GM12891 (cell line): ENCODE measurements at regions not wholly inside any gene's neighbourhood (a gene's known extent, or its start where the extent isn't known, plus 50 kb on each side); places are given as distances from the start of the nearest gene placed in this dataset.
"Not testable (repeated sequence)": the region's sequence is repeated elsewhere in the genome, so short reads cannot be mapped to it uniquely, and the experiment has no call there.

Source experiments
- DNase-seq: peaks from one replicate; pipeline ENCODE4 v3.0.0; 2011; ENCODE audit warnings: low spot score; ENCODE audit not compliant: insufficient read length
- FAIRE-seq: peaks from 2 replicates; lab custom pipeline; 2011; peaks lifted over from hg19 to GRCh38; lab: Jason Lieb, UNC
- PAX5 ChIP-seq: IDR thresholded peaks from 2 replicates; pipeline ENCODE4 v1.6.1; 2011; ENCODE audit warnings: low read length, moderate library complexity, mild to moderate bottlenecking; ENCODE audit not compliant: insufficient read depth, severe bottlenecking
- POLR2A ChIP-seq: IDR thresholded peaks from 2 replicates; pipeline ENCODE4 v1.6.1; 2011; ENCODE audit warnings: low read depth, low read length, control low read depth
- POLR2AphosphoS5 ChIP-seq: IDR thresholded peaks from 2 replicates; pipeline ENCODE4 v1.6.1; 2011; ENCODE audit warnings: low read depth, low read length, control low read depth
- POU2F2 ChIP-seq: IDR thresholded peaks from 2 replicates; pipeline ENCODE4 v1.6.1; 2011; ENCODE audit warnings: low read depth, mild to moderate bottlenecking, control low read depth, low read length, moderate library complexity
- SPI1 ChIP-seq: IDR thresholded peaks from 2 replicates; pipeline ENCODE4 v1.6.1; 2011; ENCODE audit warnings: low read depth, low read length, control low read depth
- TAF1 ChIP-seq: IDR thresholded peaks from 2 replicates; pipeline ENCODE4 v1.6.1; 2011; ENCODE audit warnings: low read depth, low read length, control low read depth

DNA sequence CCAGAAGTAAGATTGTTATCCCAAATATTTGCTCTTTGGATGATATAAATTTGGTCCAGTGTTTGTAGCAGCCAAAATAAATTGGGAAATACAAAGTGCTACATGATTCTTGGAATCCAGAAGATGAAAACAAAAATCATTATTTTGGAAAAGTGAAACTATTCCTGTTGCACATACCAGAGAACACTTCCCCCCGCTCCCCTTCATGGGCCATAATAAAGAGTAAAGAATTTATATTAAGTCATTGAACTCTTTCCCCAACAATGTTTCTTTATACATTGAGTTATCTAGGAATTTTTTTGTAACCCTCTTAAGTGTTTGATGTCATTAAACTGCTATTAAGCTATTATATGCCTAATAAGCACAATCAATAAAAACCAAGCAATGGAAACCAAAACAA is 490.4 kb upstream of the HS3ST5 start:
- FAIRE-seq = no peak
- TF ChIP-seq PAX5 (no peak), POU2F2 (no peak), SPI1 (no peak), TAF1 (no peak), POLR2A (no peak), POLR2AphosphoS5 (no peak)
- DNase-seq = no peak

DNA sequence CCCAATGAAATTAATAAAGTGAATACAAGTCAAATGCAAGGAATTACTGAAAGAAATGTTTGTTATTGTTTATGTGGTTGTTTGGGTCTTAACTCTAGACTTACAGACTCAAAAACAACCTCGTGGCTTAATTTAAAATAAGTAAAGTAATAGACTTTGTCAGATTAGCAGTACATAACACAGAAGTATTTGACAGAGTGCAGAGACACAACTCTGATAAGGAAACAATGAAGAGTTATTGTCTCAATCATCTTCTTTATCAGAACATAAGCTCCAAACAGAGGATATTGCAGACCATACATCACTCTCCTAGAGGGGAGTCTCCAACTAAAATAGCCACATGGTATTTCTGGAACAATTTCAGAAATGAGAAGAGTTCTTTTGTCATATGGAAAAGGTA is 487.7 kb upstream of the HS3ST5 start:
- DNase-seq = no peak
- TF ChIP-seq PAX5 = no peak
- TF ChIP-seq POLR2AphosphoS5 = no peak
- TF ChIP-seq TAF1 = no peak
- no peak for TF ChIP-seq SPI1
- no peak for TF ChIP-seq POLR2A
- TF ChIP-seq POU2F2 = no peak
- no peak for FAIRE-seq

DNA sequence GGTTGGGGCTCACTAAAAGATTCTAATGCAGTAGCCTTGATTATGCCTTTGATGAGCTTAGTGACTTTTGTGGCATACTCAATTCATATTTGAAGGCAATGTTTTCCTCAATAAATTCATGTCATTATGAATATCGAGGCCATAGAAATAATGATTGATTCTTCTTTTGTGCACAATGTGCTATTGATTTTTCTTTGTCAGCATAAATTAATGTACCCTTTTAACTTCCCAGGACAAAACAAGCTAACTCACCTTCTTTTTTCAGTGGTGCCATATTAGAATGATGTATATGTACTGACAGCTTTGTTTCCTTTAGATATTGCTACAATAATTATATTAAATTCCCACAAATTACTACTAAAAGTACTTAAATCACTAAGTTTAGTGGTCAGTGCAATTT is 484.3 kb upstream of the HS3ST5 start:
- FAIRE-seq (no peak), DNase-seq (no peak)
- no peak for TF ChIP-seq POU2F2
- no peak for TF ChIP-seq PAX5
- TF ChIP-seq POLR2A = no peak
- TF ChIP-seq SPI1 = no peak
- TF ChIP-seq POLR2AphosphoS5 = no peak
- no peak for TF ChIP-seq TAF1

DNA sequence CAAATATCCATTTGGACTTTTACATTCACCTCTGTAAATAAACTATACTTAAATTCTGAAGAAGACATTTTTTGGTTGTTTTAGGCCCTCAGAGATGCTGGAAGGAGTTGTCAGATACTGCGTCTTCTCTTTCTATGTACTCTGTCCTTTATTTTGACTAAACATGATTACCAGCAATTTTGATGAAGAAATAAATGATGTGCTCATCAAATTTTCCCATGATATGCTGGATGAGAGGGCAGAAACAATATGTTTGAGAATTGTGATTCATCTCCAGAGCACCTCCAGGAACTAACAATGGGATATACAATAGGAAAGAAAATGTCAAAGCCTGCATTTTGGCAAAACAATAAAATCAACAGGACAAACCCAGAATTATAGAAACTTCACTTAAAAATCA is 481.6 kb upstream of the HS3ST5 start:
- no peak for FAIRE-seq
- DNase-seq = no peak
- no peak for TF ChIP-seq PAX5
- no peak for TF ChIP-seq POU2F2
- no peak for TF ChIP-seq POLR2A
- no peak for TF ChIP-seq SPI1
- TF ChIP-seq POLR2AphosphoS5 = no peak

DNA sequence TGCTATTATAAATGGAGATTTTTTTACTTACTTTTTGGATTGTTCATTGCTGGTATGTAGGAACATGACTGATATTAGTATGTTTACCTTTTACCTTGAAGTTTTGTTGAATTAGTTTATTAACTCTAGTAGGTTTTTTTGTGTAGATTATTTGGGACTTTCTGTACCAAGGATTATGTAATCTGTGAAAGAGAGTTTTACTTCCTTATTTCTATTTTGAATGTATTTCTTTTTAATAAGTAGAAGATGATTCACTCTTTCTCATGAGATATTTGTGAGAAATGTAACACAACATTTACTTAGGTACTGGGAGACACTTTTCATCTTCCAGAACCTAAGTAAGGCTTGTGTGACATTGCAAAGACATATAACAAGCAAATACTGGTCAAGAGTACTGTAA is 473.9 kb upstream of the HS3ST5 start:
- TF ChIP-seq PAX5 (no peak), TAF1 (no peak), POLR2AphosphoS5 (no peak), SPI1 (no peak), POU2F2 (no peak), POLR2A (no peak)
- FAIRE-seq (no peak), DNase-seq (no peak)

DNA sequence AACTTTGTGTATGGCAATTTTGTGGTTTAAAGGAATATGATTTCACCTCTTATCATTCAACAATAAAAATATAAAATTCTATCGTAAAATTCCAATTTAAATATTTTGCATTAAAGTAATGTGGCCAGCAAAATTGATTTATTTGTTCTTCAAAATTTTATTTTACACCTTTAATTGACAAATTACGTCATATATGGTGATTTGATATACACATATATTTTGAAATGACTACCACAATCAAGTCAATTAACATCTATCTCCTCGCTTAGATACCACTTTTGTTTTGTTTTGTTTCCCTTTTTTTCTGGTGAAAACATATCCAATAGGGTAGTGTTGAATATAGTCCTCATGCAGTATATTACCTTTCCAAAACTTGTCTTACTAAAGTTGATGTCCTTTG is 467.6 kb upstream of the HS3ST5 start:
- FAIRE-seq (no peak), DNase-seq (no peak)
- TF ChIP-seq POLR2A (no peak), PAX5 (no peak), POU2F2 (no peak), TAF1 (no peak), SPI1 (no peak), POLR2AphosphoS5 (no peak)

DNA sequence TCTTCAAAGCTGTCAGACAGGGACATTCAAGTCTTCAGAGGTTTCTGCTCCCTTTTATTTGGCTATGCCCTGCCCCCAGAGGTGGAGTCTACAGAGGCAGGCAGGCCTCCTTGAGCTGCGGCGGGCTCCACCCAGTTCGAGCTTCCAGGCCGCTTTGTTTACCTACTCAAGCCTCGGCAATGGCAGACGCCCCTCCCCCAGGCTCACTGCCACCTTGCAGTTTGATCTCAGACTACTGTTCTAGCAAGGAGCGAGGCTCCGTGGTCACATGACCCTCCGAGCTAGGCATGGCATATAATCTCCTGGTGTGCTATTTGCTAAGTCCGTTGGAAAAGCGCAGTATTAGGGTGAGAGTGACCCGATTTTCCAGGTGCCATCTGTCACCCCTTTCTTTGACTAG is 462.6 kb upstream of the HS3ST5 start:
- DNase-seq, FAIRE-seq: not testable (repeated sequence)

DNA sequence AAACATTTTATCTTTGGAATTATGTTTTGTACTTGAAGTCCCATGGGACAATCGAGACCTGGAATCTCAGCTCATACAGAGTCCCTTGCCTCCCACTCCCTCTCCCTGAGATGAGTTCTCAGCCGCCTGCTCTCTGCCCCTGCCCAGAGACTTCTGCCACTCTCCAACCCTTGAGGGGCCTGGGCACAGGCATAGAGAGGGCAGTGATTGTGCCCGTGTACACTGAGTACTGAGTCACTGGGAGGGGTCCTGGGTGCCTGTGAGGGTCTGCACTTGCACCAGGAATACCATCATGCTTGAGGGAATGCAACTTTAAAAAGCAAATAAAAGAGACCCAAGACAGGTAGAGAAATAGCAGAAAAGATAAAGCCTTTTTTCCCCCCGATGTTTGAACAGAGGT is 453.8 kb upstream of the HS3ST5 start:
- FAIRE-seq (no peak), DNase-seq (no peak)
- no peak for TF ChIP-seq POLR2AphosphoS5
- TF ChIP-seq POU2F2 = no peak
- no peak for TF ChIP-seq SPI1
- TF ChIP-seq POLR2A = no peak
- TF ChIP-seq TAF1 = no peak

DNA sequence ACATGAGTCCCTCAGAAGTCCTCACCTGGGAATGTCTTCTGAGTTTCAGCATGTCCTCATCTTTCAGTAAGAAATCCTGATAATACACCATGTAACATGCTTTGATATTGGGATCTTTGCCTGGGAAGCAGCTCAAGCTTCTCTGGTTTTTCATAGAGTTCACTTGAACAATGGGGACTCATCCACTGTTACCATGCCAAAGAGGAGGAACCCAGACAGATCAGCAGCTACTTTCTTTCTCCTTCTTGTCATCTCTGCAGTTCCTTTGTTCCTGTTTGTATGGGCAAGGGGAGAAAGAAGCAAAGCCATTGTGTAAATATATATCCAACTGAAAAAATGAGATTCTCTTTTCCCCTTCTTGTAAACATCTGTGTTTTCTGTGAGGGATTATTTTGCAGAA is 450.6 kb upstream of the HS3ST5 start:
- no peak for TF ChIP-seq POLR2AphosphoS5
- no peak for TF ChIP-seq PAX5
- TF ChIP-seq TAF1 = no peak
- DNase-seq = no peak
- FAIRE-seq = no peak

DNA sequence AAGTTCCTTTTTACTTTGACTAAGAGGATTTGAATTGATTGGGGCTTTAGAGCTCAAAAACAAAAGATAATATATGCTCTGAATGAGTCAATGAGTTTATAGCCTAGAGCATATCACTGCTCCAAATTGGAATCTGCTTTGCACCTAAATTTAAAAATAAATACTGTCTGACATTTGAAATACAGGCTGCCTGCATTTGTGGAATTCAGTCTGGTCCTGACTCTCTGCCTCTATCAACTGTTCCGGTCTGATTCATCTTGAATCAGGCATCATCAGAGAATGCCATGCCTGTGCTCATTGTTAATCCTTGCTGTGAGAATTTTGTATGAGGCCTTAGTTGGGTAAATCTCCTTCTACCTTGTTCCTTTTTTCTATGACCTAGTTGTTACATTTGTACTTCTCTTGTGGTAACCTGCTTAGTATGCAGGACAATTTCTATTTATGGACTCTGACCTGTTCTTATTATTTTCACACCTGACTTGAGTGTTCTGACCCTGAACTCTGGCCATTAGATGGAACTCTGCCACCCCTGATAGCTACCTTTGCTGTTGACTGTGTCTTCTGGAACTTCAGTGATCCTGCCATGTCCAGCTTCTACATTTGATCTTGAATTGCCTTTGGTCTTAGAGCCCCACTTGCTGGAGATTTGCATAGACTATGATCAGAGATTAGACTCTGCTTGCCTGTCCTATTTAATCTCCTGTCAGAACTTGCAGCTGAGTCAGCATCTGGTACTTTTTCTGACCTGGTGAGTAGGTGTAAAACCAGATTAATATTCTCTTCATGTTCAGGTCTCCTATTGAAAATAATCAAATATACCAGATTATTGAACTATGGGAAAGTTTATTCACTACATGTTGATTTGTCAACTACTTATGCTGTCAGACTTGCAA is 442.7 kb upstream of the HS3ST5 start:
- TF ChIP-seq SPI1 (no peak), POLR2A (no peak), POLR2AphosphoS5 (no peak), POU2F2 (no peak), TAF1 (no peak), PAX5 (no peak)
- DNase-seq (no peak), FAIRE-seq (no peak)

DNA sequence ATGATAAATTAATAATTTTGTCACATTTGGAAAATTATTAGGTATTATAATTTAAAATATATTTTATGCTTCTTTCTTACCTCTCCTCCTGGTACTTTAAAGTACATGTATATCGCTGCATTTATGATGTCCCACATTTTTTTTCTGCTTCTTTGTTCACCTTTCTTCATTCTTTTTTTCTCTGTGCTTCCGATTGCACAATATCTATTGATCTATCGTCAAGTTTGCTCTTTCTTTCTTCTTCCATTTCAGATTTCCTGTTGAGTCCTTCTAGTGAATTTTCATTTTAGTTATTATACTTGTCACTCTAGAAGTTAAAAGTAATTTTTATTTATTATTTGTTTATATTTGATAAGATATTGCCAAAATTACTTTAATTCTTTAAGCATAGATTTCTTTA is 441.0 kb upstream of the HS3ST5 start:
- FAIRE-seq = no peak
- no peak for DNase-seq
- no peak for TF ChIP-seq PAX5
- TF ChIP-seq POU2F2 = no peak
- no peak for TF ChIP-seq SPI1
